K562 (cell line): ENCODE measurements at regions not wholly inside any gene's neighbourhood (a gene's known extent, or its start where the extent isn't known, plus 50 kb on each side); places are given as distances from the start of the nearest gene placed in this dataset.

Experiments used
- ATAC-seq: fragments of 200-7000 bp; cut with Tn5 transposase; 3 replicates; pipeline ENCODE4 v1.9.1; 2020; ENCODE audit warnings: moderate library complexity
- BruUV-seq: library from RNA; stranded (reverse); fragments of 400-500 nt; replicated peaks from 2 replicates; lab custom pipeline; 2021; lab: Mats Ljungman, UMichigan
- CTCF ChIA-PET: fragments of 300-600 bp; formaldehyde crosslinking; extraction: SDS; loops from one replicate; lab custom pipeline; 2021; ENCODE audit warnings: low intra/inter-chr PET ratio; lab: Yijun Ruan, JAX
- POLR2A ChIA-PET: fragments of 300-600, 350-650 bp; sonication (Branson Sonifier 250); formaldehyde crosslinking; extraction: SDS; loops from one replicate; lab custom pipeline; 2021; ENCODE audit warnings: antibody characterized with exemption, inconsistent platforms; lab: Yijun Ruan, JAX
- DNase-seq, 4 experiments: peaks; one replicate each; pipeline versions ENCODE4 v3.0.0 to v3.0.0-alpha.2; 2011 to 2018; ENCODE audit warnings: low spot score in 3 of 4, mixed read lengths in 3 of 4; ENCODE audit errors: extremely low read depth in 1 of 4
- FAIRE-seq: peaks from 2 replicates; lab custom pipeline; 2011; peaks lifted over from hg19 to GRCh38; lab: Jason Lieb, UNC
- H2AFZ ChIP-seq: 2 replicates; pipeline ENCODE4 v1.6.0; 2011; ENCODE audit warnings: low read depth, low read length, control low read depth, inconsistent platforms
- H3K27ac ChIP-seq: fragments of 200-600 bp; 3 replicates; pipeline ENCODE4 v1.8.0; 2011; ENCODE audit warnings: low read depth, mild to moderate bottlenecking, control low read depth, inconsistent platforms, low read length, moderate library complexity, mixed read lengths; ENCODE audit errors: extremely low read depth
- H3K27me3 ChIP-seq, 2 experiments: fragments of 300-600 bp in 1 of 2; 2 replicates in 1 of 2; 3 replicates in 1 of 2; pipeline versions ENCODE4 v1.6.0 to v1.8.0; 2011; ENCODE audit warnings: inconsistent platforms in 2 of 2, low read length in 2 of 2, mild to moderate bottlenecking in 1 of 2, mixed read lengths in 1 of 2, moderate library complexity in 1 of 2; ENCODE audit not compliant: control insufficient read depth in 2 of 2, insufficient read depth in 2 of 2
- H3K36me3 ChIP-seq: fragments of 300-600 bp; 3 replicates; pipeline ENCODE4 v1.8.0; 2011; ENCODE audit warnings: mild to moderate bottlenecking, low read length, inconsistent platforms; ENCODE audit not compliant: control insufficient read depth, insufficient read depth
- H3K4me1 ChIP-seq, 2 experiments: fragments of 200-600 bp in 1 of 2; replicated peaks in 1 of 2; 2 replicates in 1 of 2; 3 replicates in 1 of 2; pipeline versions ENCODE4 v1.5.1 to v1.8.0; 2011; ENCODE audit warnings: inconsistent platforms in 2 of 2, low read length in 2 of 2, mild to moderate bottlenecking in 1 of 2, mixed read lengths in 1 of 2, moderate library complexity in 1 of 2; ENCODE audit not compliant: control insufficient read depth in 2 of 2, insufficient read depth in 2 of 2
- H3K4me2 ChIP-seq: 2 replicates; pipeline ENCODE4 v1.6.1; 2011; ENCODE audit warnings: low read length, control low read depth, inconsistent platforms, mixed read lengths; ENCODE audit not compliant: insufficient read depth
- H3K4me3 ChIP-seq: fragments of 200-600 bp; sonication (generic), shearing (Covaris generic); 2 replicates; pipeline ENCODE4 v1.5.1; 2016; ENCODE audit warnings: control low read depth, inconsistent platforms
- H3K79me2 ChIP-seq: fragments of 200-600 bp; 3 replicates; pipeline ENCODE4 v1.8.0; 2011; ENCODE audit warnings: low read length, inconsistent platforms; ENCODE audit not compliant: control insufficient read depth, insufficient read depth
- H3K9ac ChIP-seq, 2 experiments: 2 replicates each; pipeline versions ENCODE4 v1.6.0 to v1.6.1; 2011; ENCODE audit warnings: low read depth in 2 of 2, low read length in 2 of 2, control low read depth in 1 of 2, inconsistent platforms in 1 of 2, mild to moderate bottlenecking in 1 of 2, mixed read lengths in 1 of 2; ENCODE audit not compliant: insufficient read depth in 1 of 2
- H3K9me1 ChIP-seq: one replicate; pipeline ENCODE4 v1.6.0; 2011; ENCODE audit warnings: inconsistent platforms, mild to moderate bottlenecking, low read length, moderate library complexity; ENCODE audit not compliant: control insufficient read depth, insufficient read depth
- H3K9me3 ChIP-seq: replicated peaks from 2 replicates; pipeline ENCODE4 v1.5.1; 2011; ENCODE audit warnings: low read depth, low read length, inconsistent platforms; ENCODE audit not compliant: control insufficient read depth, insufficient read depth
- H4K20me1 ChIP-seq: replicated peaks from 2 replicates; pipeline ENCODE4 v1.6.1; 2011; ENCODE audit warnings: low read length, inconsistent platforms, mixed read lengths; ENCODE audit not compliant: control insufficient read depth, insufficient read depth
- E2F6 ChIP-seq, 2 experiments: IDR thresholded peaks; 2 replicates each; pipeline ENCODE4 v1.6.1; 2011; ENCODE audit warnings: borderline replicate concordance in 1 of 2, control low read depth in 1 of 2, low read depth in 1 of 2, low read length in 1 of 2, mild to moderate bottlenecking in 1 of 2, mixed read lengths in 1 of 2, moderate library complexity in 1 of 2; ENCODE audit not compliant: insufficient read depth in 1 of 2, insufficient read length in 1 of 2, poor library complexity in 1 of 2, severe bottlenecking in 1 of 2; ENCODE audit errors: extremely low read depth in 1 of 2
- RFX5 ChIP-seq: IDR thresholded peaks from 2 replicates; pipeline ENCODE4 v1.6.1; 2011; ENCODE audit warnings: low read depth, mild to moderate bottlenecking, improper control_type of control experiment, low read length
- WGBS: fragments of 100-300 bp; shearing (Covaris generic); methylation state at CpG from one replicate; pipeline ENCODE4 v1.1.6; 2016; ENCODE audit warnings: low coverage, mixed read lengths; ENCODE audit not compliant: insufficient coverage; ENCODE audit errors: missing lambda C conversion rate; 5-methylcytosine and 5-hydroxymethylcytosine counted together
- in situ Hi-C: fragments of 300-500 bp; cut with MboI; formaldehyde crosslinking; loops from 4 replicates; pipeline ENCODE4 v1.15.0; 2018; ENCODE audit warnings: inconsistent platforms, mixed read lengths
- intact Hi-C: fragments of 100-400 bp; cut with micrococcal nuclease; formaldehyde crosslinking; loops from 2 replicates; pipeline ENCODE4 v1.14.2; 2022
- TF ChIP-seq, protein P1 (sequence below): sonication (generic); formaldehyde crosslinking; IDR thresholded peaks from 2 replicates; pipeline ENCODE4 v1.8.0; 2023; ENCODE audit warnings: mild to moderate bottlenecking, missing genetic modification reagents

- H3K27ac ChIP-seq = no peak overlapping the region
- no peaks in the 10 kb centered on the region for H3K9me1 ChIP-seq
- POLR2A ChIA-PET = no interaction called here
- WGBS = 0% methylated on average over 3 of the region's 3 CpGs
- H3K9me3 ChIP-seq = no peaks in the 10 kb centered on the region
- no peaks in the 10 kb centered on the region for H3K27me3 ChIP-seq
- H4K20me1 ChIP-seq = no peaks in the 10 kb centered on the region
- intact Hi-C loops = no loop called here
- TF ChIP-seq RFX5 = no peak
- TF ChIP-seq, protein P1, sequence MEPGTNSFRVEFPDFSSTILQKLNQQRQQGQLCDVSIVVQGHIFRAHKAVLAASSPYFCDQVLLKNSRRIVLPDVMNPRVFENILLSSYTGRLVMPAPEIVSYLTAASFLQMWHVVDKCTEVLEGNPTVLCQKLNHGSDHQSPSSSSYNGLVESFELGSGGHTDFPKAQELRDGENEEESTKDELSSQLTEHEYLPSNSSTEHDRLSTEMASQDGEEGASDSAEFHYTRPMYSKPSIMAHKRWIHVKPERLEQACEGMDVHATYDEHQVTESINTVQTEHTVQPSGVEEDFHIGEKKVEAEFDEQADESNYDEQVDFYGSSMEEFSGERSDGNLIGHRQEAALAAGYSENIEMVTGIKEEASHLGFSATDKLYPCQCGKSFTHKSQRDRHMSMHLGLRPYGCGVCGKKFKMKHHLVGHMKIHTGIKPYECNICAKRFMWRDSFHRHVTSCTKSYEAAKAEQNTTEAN (CRISPR knock-in tag) = no peak
- no peak for TF ChIP-seq E2F6 (IDR thresholded peaks at IDR 0.05; ENCODE audit: borderline replicate concordance in 1 of 2, extremely low read depth in 1 of 2, insufficient read depth in 1 of 2, insufficient read length in 1 of 2, low read depth in 1 of 2, low read length in 1 of 2, poor library complexity in 1 of 2, severe bottlenecking in 1 of 2)
- no peaks in the 10 kb centered on the region for H3K4me1 ChIP-seq
- no peak for DNase-seq
- H3K4me3 ChIP-seq = no peak overlapping the region
- in situ Hi-C loops = no loop called here
- H2AFZ ChIP-seq = no peak overlapping the region
- no peak for ATAC-seq
- H3K79me2 ChIP-seq = no peaks in the 10 kb centered on the region
- no peak overlapping the region for H3K4me2 ChIP-seq
- no TSS peak for BruUV-seq
- no peak for FAIRE-seq
- no peak overlapping the region for H3K9ac ChIP-seq
- no peaks in the 10 kb centered on the region for H3K36me3 ChIP-seq
- CTCF ChIA-PET = no interaction called here
Observed at GRCh38 chr7:41491883-41492471, 210.9 kb downstream of the INHBA start.
